HepG2 (cell line): ENCODE measurements at regions not wholly inside any gene's neighbourhood (a gene's known extent, or its start where the extent isn't known, plus 50 kb on each side); places are given as distances from the start of the nearest gene placed in this dataset.
"Not testable (repeated sequence)": the region's sequence is repeated elsewhere in the genome, so short reads cannot be mapped to it uniquely, and the experiment has no call there.

ENCODE experiments used
- ATAC-seq: fragments of 200-7000 bp; cut with Tn5 transposase; 3 replicates; pipeline ENCODE4 v1.9.1; 2020; ENCODE audit warnings: mild to moderate bottlenecking, moderate library complexity
- BruUV-seq: library from RNA; stranded (reverse); fragments of 400-500 nt; replicated peaks from 2 replicates; lab custom pipeline; 2021; lab: Mats Ljungman, UMichigan
- CTCF ChIA-PET: fragments of 300-600 bp; formaldehyde crosslinking; extraction: SDS; loops from one replicate; lab custom pipeline; 2021; ENCODE audit warnings: low total read pairs, inconsistent platforms, low intra/inter-chr PET ratio; lab: Yijun Ruan, JAX
- POLR2A ChIA-PET: fragments of 350-600 bp; sonication (Branson Sonifier 250); formaldehyde crosslinking; loops from one replicate; lab custom pipeline; 2020; ENCODE audit warnings: antibody characterized with exemption, inconsistent platforms; lab: Yijun Ruan, JAX
- DNase-seq: peaks from one replicate; pipeline ENCODE4 v3.0.0-alpha.2; 2015; ENCODE audit warnings: low spot score
- FAIRE-seq: peaks from 3 replicates; lab custom pipeline; 2011; peaks lifted over from hg19 to GRCh38; lab: Jason Lieb, UNC
- H2AFZ ChIP-seq: one replicate; pipeline ENCODE4 v1.6.1; 2011; ENCODE audit warnings: low read length, inconsistent platforms
- H3K27ac ChIP-seq: fragments of 300-600 bp; 3 replicates; pipeline ENCODE4 v1.8.0; 2011; ENCODE audit warnings: mixed run types, mild to moderate bottlenecking, mixed read lengths, low read length, inconsistent platforms; ENCODE audit not compliant: insufficient read depth; ENCODE audit errors: extremely low read length
- H3K27me3 ChIP-seq, 2 experiments: fragments of 200-600 bp in 1 of 2; 2 replicates in 1 of 2; 3 replicates in 1 of 2; pipeline versions ENCODE4 v1.6.0 to v1.8.0; 2011; ENCODE audit warnings: low read length in 2 of 2, mild to moderate bottlenecking in 2 of 2, moderate library complexity in 2 of 2, inconsistent platforms in 1 of 2; ENCODE audit not compliant: insufficient read depth in 2 of 2, control insufficient read depth in 1 of 2
- H3K36me3 ChIP-seq, 2 experiments: fragments of 200-600 bp in 1 of 2; replicated peaks in 1 of 2; 2 replicates in 1 of 2; 3 replicates in 1 of 2; pipeline versions ENCODE4 v1.5.1 to v1.8.0; 2011; ENCODE audit warnings: low read length in 2 of 2, inconsistent platforms in 1 of 2; ENCODE audit not compliant: insufficient read depth in 2 of 2, control insufficient read depth in 1 of 2
- H3K4me1 ChIP-seq: 2 replicates; pipeline ENCODE4 v1.5.1; 2012; ENCODE audit warnings: low read length, inconsistent platforms; ENCODE audit not compliant: insufficient read depth
- H3K4me2 ChIP-seq: 2 replicates; pipeline ENCODE4 v1.6.0; 2011; ENCODE audit warnings: low read depth, low read length, inconsistent platforms
- H3K4me3 ChIP-seq, 3 experiments: fragments of 200-600 bp in 1 of 3; sonication (generic), shearing (Covaris generic) in 1 of 3; replicated peaks in 1 of 3; 2 replicates each; pipeline ENCODE4 v1.5.1; 2011 to 2016; ENCODE audit warnings: low read length in 3 of 3, inconsistent platforms in 2 of 3, low read depth in 2 of 3, mild to moderate bottlenecking in 2 of 3, control low read depth in 1 of 3, mixed read lengths in 1 of 3; ENCODE audit not compliant: insufficient read depth in 1 of 3
- H3K79me2 ChIP-seq: one replicate; pipeline ENCODE4 v1.6.1; 2011; ENCODE audit warnings: low read length, inconsistent platforms; ENCODE audit not compliant: insufficient read depth
- H3K9ac ChIP-seq: 2 replicates; pipeline ENCODE4 v1.6.0; 2011; ENCODE audit warnings: mild to moderate bottlenecking, low read depth, low read length, inconsistent platforms; ENCODE audit not compliant: insufficient read depth
- H3K9me3 ChIP-seq: 2 replicates; pipeline ENCODE4 v1.5.1; 2012; ENCODE audit warnings: mild to moderate bottlenecking, low read length
- H4K20me1 ChIP-seq: 2 replicates; pipeline ENCODE4 v1.6.0; 2011; ENCODE audit warnings: inconsistent platforms, mild to moderate bottlenecking, low read length, moderate library complexity; ENCODE audit not compliant: insufficient read depth
- CREB1 ChIP-seq, 2 experiments: fragments of 450-650 bp in 1 of 2; IDR thresholded peaks; 2 replicates each; pipeline ENCODE4 v1.6.1; 2016 to 2017; ENCODE audit warnings: control low read depth in 1 of 2, mild to moderate bottlenecking in 1 of 2, missing compliant biosample characterization in 1 of 2, missing genetic modification characterization in 1 of 2
- MAFF ChIP-seq: IDR thresholded peaks from 2 replicates; pipeline ENCODE4 v1.6.1; 2011; ENCODE audit warnings: low read depth, low read length, improper control_type of control experiment
- NCOA1 ChIP-seq: sonication (generic); formaldehyde crosslinking; IDR thresholded peaks from 2 replicates; pipeline ENCODE4 v1.9.0; 2021; ENCODE audit warnings: missing genetic modification reagents
- SMYD3 ChIP-seq: sonication (generic); formaldehyde crosslinking; IDR thresholded peaks from 2 replicates; pipeline ENCODE4 v1.8.1; 2023; ENCODE audit warnings: mild to moderate bottlenecking, missing genetic modification reagents
- ZMYM2 ChIP-seq: sonication (generic); formaldehyde crosslinking; IDR thresholded peaks from 2 replicates; pipeline ENCODE4 v1.8.0; 2022; ENCODE audit warnings: mild to moderate bottlenecking, missing genetic modification reagents
- ZNF350 ChIP-seq: sonication (generic); formaldehyde crosslinking; IDR thresholded peaks from 2 replicates; pipeline ENCODE4 v1.4.0; 2020; ENCODE audit warnings: mild to moderate bottlenecking, low read depth, missing genetic modification reagents, borderline replicate concordance
- ZNF558 ChIP-seq: sonication (generic); formaldehyde crosslinking; IDR thresholded peaks from 2 replicates; pipeline ENCODE4 v1.9.0; 2022; ENCODE audit warnings: mild to moderate bottlenecking, missing genetic modification reagents, borderline replicate concordance
- ZNF710 ChIP-seq: sonication (generic); formaldehyde crosslinking; IDR thresholded peaks from 2 replicates; pipeline ENCODE4 v1.5.0; 2020; ENCODE audit warnings: mild to moderate bottlenecking, missing genetic modification reagents, borderline replicate concordance
- WGBS: methylation state at CpG from one replicate; pipeline ENCODE4 v1.1.6; 2017; ENCODE audit warnings: low lambda C conversion rate; 5-methylcytosine and 5-hydroxymethylcytosine counted together
- in situ Hi-C: cut with HindIII; loops from 2 replicates; pipeline ENCODE4 v1.10.0; 2017; ENCODE audit warnings: low pct_unique_long_range_greater_than_20kb; ENCODE audit not compliant: extremely low pct_ligation_motif_present
- intact Hi-C: fragments of 100-400 bp; cut with micrococcal nuclease; formaldehyde crosslinking; loops from one replicate; pipeline ENCODE4 v1.10.0; 2022; ENCODE audit not compliant: unreplicated experiment
- TF ChIP-seq, protein P1 (sequence below): fragments of 450-650 bp; IDR thresholded peaks from 2 replicates; pipeline ENCODE4 v1.6.1; 2016

DNA sequence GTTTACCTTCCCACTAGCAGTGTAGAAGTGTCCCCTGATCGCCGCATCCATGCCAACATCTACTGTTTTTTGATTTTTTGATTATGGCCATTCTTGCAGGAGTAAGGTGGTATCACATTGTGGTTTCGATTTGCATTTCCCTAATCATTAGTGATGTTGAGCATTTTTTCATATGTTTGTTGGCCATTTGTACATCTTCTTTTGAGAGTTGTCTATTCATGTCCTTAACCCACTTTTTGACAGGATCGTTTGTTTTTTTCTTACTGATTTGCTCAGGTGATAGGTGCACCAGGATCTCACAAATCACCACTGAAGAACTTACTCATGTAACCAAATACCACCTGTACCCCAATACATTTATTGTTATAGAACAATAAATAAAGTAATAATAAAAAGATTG lies 114.5 kb downstream of the GATA6 start:
- intact Hi-C loops: loop anchor here (10.0 kb wide), 1 partner anchor 109 kb away; no protein-coding TSS in a partner anchor
- H4K20me1 ChIP-seq, FAIRE-seq, H3K79me2 ChIP-seq, DNase-seq, H3K9ac ChIP-seq, CTCF ChIA-PET, H3K36me3 ChIP-seq, H3K9me3 ChIP-seq, ATAC-seq, H3K27me3 ChIP-seq, H3K27ac ChIP-seq, H2AFZ ChIP-seq, BruUV-seq, H3K4me2 ChIP-seq, H3K4me3 ChIP-seq, POLR2A ChIA-PET, in situ Hi-C loops: not testable (repeated sequence)
- 47% methylated on average over 4 of the region's 4 CpGs for WGBS
- H3K4me1 ChIP-seq: peaks cover 30% of the 10 kb centered on the region

- DNase-seq (no peak), ATAC-seq (no peak), FAIRE-seq (no peak)
- in situ Hi-C loops: no loop called here
- BruUV-seq: no TSS peak
- no peak overlapping the region for H3K27ac ChIP-seq
- no peaks in the 10 kb centered on the region for H3K79me2 ChIP-seq
- no peak overlapping the region for H3K9ac ChIP-seq
- H3K4me1 ChIP-seq: peaks cover 30% of the 10 kb centered on the region
- H3K4me3 ChIP-seq: no peak overlapping the region
- intact Hi-C loops: loop anchor here (10.0 kb wide), 1 partner anchor 109 kb away; no protein-coding TSS in a partner anchor
- CTCF ChIA-PET: no interaction called here
- H3K27me3 ChIP-seq: no peaks in the 10 kb centered on the region; a peak in 1 of 5 replicates
- POLR2A ChIA-PET: no interaction called here
- H3K9me3 ChIP-seq: no peaks in the 10 kb centered on the region
- H3K36me3 ChIP-seq: no peaks in the 10 kb centered on the region
- no peaks in the 10 kb centered on the region for H4K20me1 ChIP-seq
- peak overlapping the region; percentile 46; the same call in 1 of the 2 replicates for H3K4me2 ChIP-seq
- no peak overlapping the region for H2AFZ ChIP-seq
- TF ChIP-seq ZNF350 (CRISPR knock-in tag) (no peak), MAFF (no peak), NCOA1 (CRISPR knock-in tag) (no peak), ZMYM2 (CRISPR knock-in tag) (no peak), ZNF710 (CRISPR knock-in tag) (no peak), ZNF558 (CRISPR knock-in tag) (no peak), CREB1 (IDR thresholded peaks at IDR 0.05) (no peak), CREB1 (CRISPR knock-in tag; IDR thresholded peaks at IDR 0.05) (no peak), SMYD3 (CRISPR knock-in tag) (no peak)
- TF ChIP-seq, protein P1, sequence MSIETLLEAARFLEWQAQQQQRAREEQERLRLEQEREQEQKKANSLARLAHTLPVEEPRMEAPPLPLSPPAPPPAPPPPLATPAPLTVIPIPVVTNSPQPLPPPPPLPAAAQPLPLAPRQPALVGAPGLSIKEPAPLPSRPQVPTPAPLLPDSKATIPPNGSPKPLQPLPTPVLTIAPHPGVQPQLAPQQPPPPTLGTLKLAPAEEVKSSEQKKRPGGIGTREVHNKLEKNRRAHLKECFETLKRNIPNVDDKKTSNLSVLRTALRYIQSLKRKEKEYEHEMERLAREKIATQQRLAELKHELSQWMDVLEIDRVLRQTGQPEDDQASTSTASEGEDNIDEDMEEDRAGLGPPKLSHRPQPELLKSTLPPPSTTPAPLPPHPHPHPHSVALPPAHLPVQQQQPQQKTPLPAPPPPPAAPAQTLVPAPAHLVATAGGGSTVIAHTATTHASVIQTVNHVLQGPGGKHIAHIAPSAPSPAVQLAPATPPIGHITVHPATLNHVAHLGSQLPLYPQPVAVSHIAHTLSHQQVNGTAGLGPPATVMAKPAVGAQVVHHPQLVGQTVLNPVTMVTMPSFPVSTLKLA: no peak
- TF ChIP-seq, all 625 proteins: peak for 0
- 43% methylated on average over 3 of the region's 3 CpGs for WGBS
Observed at GRCh38 chr18:22283397-22283796, 114.0 kb downstream of the GATA6 start.
